ENCODE measurements at regions not wholly inside any gene's neighbourhood (a gene's known extent, or its start where the extent isn't known, plus 50 kb on each side); places are given as distances from the start of the nearest gene placed in this dataset.

DNA sequence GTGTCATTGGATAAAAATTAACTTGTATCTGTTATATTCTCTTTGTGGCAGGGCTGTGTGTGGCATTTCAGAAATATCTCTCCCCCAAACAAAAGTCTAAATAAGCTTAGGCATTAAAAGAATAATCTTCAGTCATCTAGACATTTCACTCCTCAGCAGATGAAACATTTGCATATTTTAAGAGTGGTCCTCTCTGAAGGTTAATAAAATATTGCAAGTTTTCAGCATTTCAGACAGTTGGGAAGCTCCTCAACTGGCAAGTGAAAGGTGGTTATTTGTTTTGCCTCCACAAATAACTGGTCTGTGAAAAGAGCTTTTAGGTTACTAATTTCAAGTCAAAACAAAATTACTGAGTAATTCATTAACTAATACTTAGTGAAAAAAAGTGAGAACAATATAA lies 462.6 kb downstream of the EPHA4 start:
- no peaks in the 10 kb centered on the region for H3K9me3 ChIP-seq (ENCODE audit: control insufficient read depth in 2 of 3, insufficient read depth in 1 of 3, low read length in 3 of 3)
- H3K27ac ChIP-seq (ENCODE audit: low read depth in 2 of 2, low read length in 2 of 2) = no peak overlapping the region
- FAIRE-seq (no peak), DNase-seq (no peak)
- intact Hi-C loops (cut with DNase I) = no loop called here
- no peak overlapping the region for H3K4me3 ChIP-seq (ENCODE audit: low read length in 3 of 3)
- TF ChIP-seq, protein P1, sequence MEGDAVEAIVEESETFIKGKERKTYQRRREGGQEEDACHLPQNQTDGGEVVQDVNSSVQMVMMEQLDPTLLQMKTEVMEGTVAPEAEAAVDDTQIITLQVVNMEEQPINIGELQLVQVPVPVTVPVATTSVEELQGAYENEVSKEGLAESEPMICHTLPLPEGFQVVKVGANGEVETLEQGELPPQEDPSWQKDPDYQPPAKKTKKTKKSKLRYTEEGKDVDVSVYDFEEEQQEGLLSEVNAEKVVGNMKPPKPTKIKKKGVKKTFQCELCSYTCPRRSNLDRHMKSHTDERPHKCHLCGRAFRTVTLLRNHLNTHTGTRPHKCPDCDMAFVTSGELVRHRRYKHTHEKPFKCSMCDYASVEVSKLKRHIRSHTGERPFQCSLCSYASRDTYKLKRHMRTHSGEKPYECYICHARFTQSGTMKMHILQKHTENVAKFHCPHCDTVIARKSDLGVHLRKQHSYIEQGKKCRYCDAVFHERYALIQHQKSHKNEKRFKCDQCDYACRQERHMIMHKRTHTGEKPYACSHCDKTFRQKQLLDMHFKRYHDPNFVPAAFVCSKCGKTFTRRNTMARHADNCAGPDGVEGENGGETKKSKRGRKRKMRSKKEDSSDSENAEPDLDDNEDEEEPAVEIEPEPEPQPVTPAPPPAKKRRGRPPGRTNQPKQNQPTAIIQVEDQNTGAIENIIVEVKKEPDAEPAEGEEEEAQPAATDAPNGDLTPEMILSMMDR (IDR thresholded peaks at IDR 0.05; ENCODE audit: borderline replicate concordance, extremely low read depth, insufficient read depth) = no peak
- H3K36me3 ChIP-seq (ENCODE audit: control insufficient read depth in 2 of 3, insufficient read depth in 3 of 3, low read length in 3 of 3) = no peaks in the 10 kb centered on the region
- H3K9ac ChIP-seq (ENCODE audit: low read length in 3 of 3) = no peak overlapping the region
- no peaks in the 10 kb centered on the region for H3K27me3 ChIP-seq (ENCODE audit: control insufficient read depth, insufficient read depth, low read length)
- no peaks in the 10 kb centered on the region for H3K4me1 ChIP-seq (ENCODE audit: control insufficient read depth in 2 of 3, insufficient read depth in 2 of 3, low read depth in 1 of 3, low read length in 3 of 3)

DNA sequence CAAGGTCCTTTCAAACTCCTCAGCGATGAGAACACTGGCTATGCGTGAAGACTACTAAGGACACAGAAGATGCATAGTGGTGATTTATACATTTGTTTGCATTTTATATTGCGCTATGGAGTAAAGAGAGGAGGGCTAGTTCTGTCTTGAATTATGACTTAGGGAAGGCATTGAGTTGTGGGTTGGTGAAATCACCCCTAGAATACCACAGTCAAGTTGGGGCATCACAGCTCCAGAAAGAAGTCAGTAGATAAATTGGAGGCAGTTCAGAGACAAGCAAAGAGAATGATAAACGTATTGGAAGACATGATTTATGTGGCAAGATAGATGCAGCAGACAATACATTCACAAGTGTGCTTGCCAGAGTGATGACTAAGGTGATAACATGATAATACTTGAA lies 460.4 kb downstream of the EPHA4 start:
- intact Hi-C loops (cut with DNase I) = no loop called here
- no peaks in the 10 kb centered on the region for H3K9me3 ChIP-seq (ENCODE audit: control insufficient read depth in 2 of 3, insufficient read depth in 1 of 3, low read length in 3 of 3)
- no peaks in the 10 kb centered on the region for H3K27me3 ChIP-seq (ENCODE audit: control insufficient read depth, insufficient read depth, low read length)
- H3K27ac ChIP-seq (ENCODE audit: low read depth in 2 of 2, low read length in 2 of 2) = no peak overlapping the region
- DNase-seq = no peak
- no peak overlapping the region for H3K9ac ChIP-seq (ENCODE audit: low read length in 3 of 3)
- TF ChIP-seq, protein P1 (IDR thresholded peaks at IDR 0.05; ENCODE audit: borderline replicate concordance, extremely low read depth, insufficient read depth) = no peak
- H3K4me1 ChIP-seq (ENCODE audit: control insufficient read depth in 2 of 3, insufficient read depth in 2 of 3, low read depth in 1 of 3, low read length in 3 of 3) = no peaks in the 10 kb centered on the region
- no peak overlapping the region for H3K4me3 ChIP-seq (ENCODE audit: low read length in 3 of 3)
- no peak for FAIRE-seq
- no peaks in the 10 kb centered on the region for H3K36me3 ChIP-seq (ENCODE audit: control insufficient read depth in 2 of 3, insufficient read depth in 3 of 3, low read length in 3 of 3)

DNA sequence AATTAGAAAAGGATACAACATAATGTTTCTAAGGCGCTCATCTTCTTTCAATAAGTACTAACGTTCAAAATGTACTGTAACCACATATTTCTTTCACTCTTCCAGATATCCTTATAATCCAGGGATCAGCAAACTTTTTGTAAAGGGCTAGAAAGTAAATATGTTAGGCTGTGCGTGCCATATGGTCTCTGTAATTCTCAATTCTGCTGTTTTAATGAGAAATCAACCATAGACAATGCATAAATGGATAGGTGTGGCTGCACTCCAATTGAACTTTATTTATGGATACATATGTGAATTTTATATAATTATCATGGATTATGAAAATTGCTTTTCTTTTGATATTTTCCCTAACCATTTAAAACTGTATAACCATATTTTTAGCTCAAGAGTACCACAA lies 459.4 kb downstream of the EPHA4 start:
- no peak for FAIRE-seq
- Histone ChIP-seq H3K4me1 (ENCODE audit: control insufficient read depth in 2 of 3, insufficient read depth in 2 of 3, low read depth in 1 of 3, low read length in 3 of 3) (no peaks in the 10 kb centered on the region), H3K36me3 (ENCODE audit: control insufficient read depth in 2 of 3, insufficient read depth in 3 of 3, low read length in 3 of 3) (no peaks in the 10 kb centered on the region), H3K9ac (ENCODE audit: low read length in 3 of 3) (no peak overlapping the region), H3K4me3 (ENCODE audit: low read length in 3 of 3) (no peak overlapping the region), H3K27me3 (ENCODE audit: control insufficient read depth, insufficient read depth, low read length) (no peaks in the 10 kb centered on the region), H3K9me3 (ENCODE audit: control insufficient read depth in 2 of 3, insufficient read depth in 1 of 3, low read length in 3 of 3) (no peaks in the 10 kb centered on the region), H3K27ac (ENCODE audit: low read depth in 2 of 2, low read length in 2 of 2) (no peak overlapping the region)
- intact Hi-C loops (cut with DNase I) = no loop called here
- TF ChIP-seq, protein P1 (IDR thresholded peaks at IDR 0.05; ENCODE audit: borderline replicate concordance, extremely low read depth, insufficient read depth) = no peak
- DNase-seq = no peak

DNA sequence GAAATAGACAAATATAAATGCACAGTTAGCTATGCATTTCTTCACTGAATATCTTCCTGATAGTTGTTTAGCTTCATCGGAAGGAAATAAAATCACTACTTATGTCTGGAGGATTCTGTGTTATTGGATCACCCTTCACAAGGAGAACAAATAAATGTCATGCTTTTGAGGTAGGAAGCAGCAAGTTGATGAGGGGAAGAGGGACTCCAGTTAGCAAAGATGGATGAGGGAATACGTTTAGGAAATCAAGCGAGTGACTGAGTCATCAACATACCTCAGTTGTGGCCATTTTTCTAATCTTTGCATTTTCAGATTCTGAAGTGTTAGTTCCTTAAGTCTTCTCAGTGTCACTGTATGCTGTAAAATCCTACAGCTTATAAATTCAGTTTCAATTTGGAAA lies 456.2 kb downstream of the EPHA4 start:
- intact Hi-C loops (cut with DNase I) = no loop called here
- FAIRE-seq = no peak
- H3K36me3 ChIP-seq (ENCODE audit: control insufficient read depth in 2 of 3, insufficient read depth in 3 of 3, low read length in 3 of 3) = no peaks in the 10 kb centered on the region
- H3K9me3 ChIP-seq (ENCODE audit: control insufficient read depth in 2 of 3, insufficient read depth in 1 of 3, low read length in 3 of 3) = no peaks in the 10 kb centered on the region
- no peak overlapping the region for H3K4me3 ChIP-seq (ENCODE audit: low read length in 3 of 3)
- TF ChIP-seq, protein P1 (IDR thresholded peaks at IDR 0.05; ENCODE audit: borderline replicate concordance, extremely low read depth, insufficient read depth) = no peak
- H3K27me3 ChIP-seq (ENCODE audit: control insufficient read depth, insufficient read depth, low read length) = no peaks in the 10 kb centered on the region
- no peak overlapping the region for H3K27ac ChIP-seq (ENCODE audit: low read depth in 2 of 2, low read length in 2 of 2)
- H3K9ac ChIP-seq (ENCODE audit: low read length in 3 of 3) = no peak overlapping the region
- no peak for DNase-seq
- no peaks in the 10 kb centered on the region for H3K4me1 ChIP-seq (ENCODE audit: control insufficient read depth in 2 of 3, insufficient read depth in 2 of 3, low read depth in 1 of 3, low read length in 3 of 3)

All from kidney (tissue), 13 donors.